NCI-H510A treated with DMSO at 0.1 percent for 48 hours (cell line): ENCODE measurements at regions not wholly inside any gene's neighbourhood (a gene's known extent, or its start where the extent isn't known, plus 50 kb on each side); places are given as distances from the start of the nearest gene placed in this dataset.

Experiments
- DNase-seq: peaks from one replicate; lab custom pipeline; 2025; lab: John Stamatoyannopoulos, UW

- no peak for DNase-seq
Observed at GRCh38 chr4:41427931-41428600, 109.9 kb upstream of the LIMCH1 start.

GRCh38 chr4:41428601-41429279 is 109.2 kb upstream of the LIMCH1 start:
- DNase-seq = no peak

- DNase-seq = no peak
Observed at GRCh38 chr4:41429280-41429669, 108.7 kb upstream of the LIMCH1 start.

- DNase-seq = no peak
Observed at GRCh38 chr4:41430792-41431191, 107.2 kb upstream of the LIMCH1 start.

GRCh38 chr4:41431276-41431675 is 106.7 kb upstream of the LIMCH1 start:
- no peak for DNase-seq

- DNase-seq = no peak
Observed at GRCh38 chr4:41432219-41432618, 105.7 kb upstream of the LIMCH1 start.

- no peak for DNase-seq
Observed at GRCh38 chr4:41432881-41433280, 105.1 kb upstream of the LIMCH1 start.

GRCh38 chr4:41433361-41433760 is 104.6 kb upstream of the LIMCH1 start:
- DNase-seq = no peak

- DNase-seq = no peak
Observed at GRCh38 chr4:41435510-41435909, 102.4 kb upstream of the LIMCH1 start.

- no peak for DNase-seq
Observed at GRCh38 chr4:41436419-41436818, 101.5 kb upstream of the LIMCH1 start.

GRCh38 chr4:41437111-41437536 is 100.8 kb upstream of the LIMCH1 start:
- peak; percentile 35 for DNase-seq

- no peak for DNase-seq
Observed at GRCh38 chr4:41438931-41439297, 99.0 kb upstream of the LIMCH1 start.

- peak; percentile 30 for DNase-seq
Observed at GRCh38 chr4:41442810-41443209, 95.1 kb upstream of the LIMCH1 start.

GRCh38 chr4:41443340-41444079 is 94.4 kb upstream of the LIMCH1 start:
- DNase-seq = peak; percentile 27

GRCh38 chr4:41446391-41446790 is 91.6 kb upstream of the LIMCH1 start:
- DNase-seq = no peak

GRCh38 chr4:41446981-41447725 is 90.8 kb upstream of the LIMCH1 start:
- no peak for DNase-seq

- no peak for DNase-seq
Observed at GRCh38 chr4:41448934-41449333, 89.0 kb upstream of the LIMCH1 start.

GRCh38 chr4:41451961-41452360 is 86.0 kb upstream of the LIMCH1 start:
- peak; percentile 45 for DNase-seq

- peak; percentile 86 for DNase-seq
Observed at GRCh38 chr4:41452484-41453225, 85.3 kb upstream of the LIMCH1 start.

- peak; percentile 35 for DNase-seq
Observed at GRCh38 chr4:41454423-41454822, 83.5 kb upstream of the LIMCH1 start.

GRCh38 chr4:41455206-41455605 is 82.8 kb upstream of the LIMCH1 start:
- peak; percentile 26 for DNase-seq
